ENCODE measurements at regions not wholly inside any gene's neighbourhood (a gene's known extent, or its start where the extent isn't known, plus 50 kb on each side); places are given as distances from the start of the nearest gene placed in this dataset.
"Not testable (repeated sequence)": the region's sequence is repeated elsewhere in the genome, so short reads cannot be mapped to it uniquely, and the experiment has no call there.

GRCh38 chr4:1550122-1551070 lies 133.7 kb downstream of the FAM53A start:
- no peak for TF ChIP-seq CTCF (IDR thresholded peaks at IDR 0.05; ENCODE audit: unreplicated experiment in 3 of 3)
- H3K9me3 Mint-ChIP-seq, result no peaks in the 10 kb centered on the region
- peaks cover 16% of the 10 kb centered on the region for H3K4me1 Mint-ChIP-seq
- H3K4me3 Mint-ChIP-seq, result no peak overlapping the region
- H3K27me3 Mint-ChIP-seq (ENCODE audit: low read depth), result peaks cover 56% of the 10 kb centered on the region
- no peak overlapping the region for H3K27ac Mint-ChIP-seq
- H3K36me3 Mint-ChIP-seq (ENCODE audit: low read depth), result no peaks in the 10 kb centered on the region

GRCh38 chr4:1549638-1550035 lies 134.5 kb downstream of the FAM53A start:
- no peak overlapping the region for H3K27ac Mint-ChIP-seq
- no peaks in the 10 kb centered on the region for H3K9me3 Mint-ChIP-seq
- H3K4me1 Mint-ChIP-seq, result peaks cover 16% of the 10 kb centered on the region
- TF ChIP-seq CTCF (IDR thresholded peaks at IDR 0.05; ENCODE audit: unreplicated experiment in 3 of 3), result no peak
- H3K27me3 Mint-ChIP-seq (ENCODE audit: low read depth), result peaks cover 54% of the 10 kb centered on the region
- no peak overlapping the region for H3K4me3 Mint-ChIP-seq
- no peaks in the 10 kb centered on the region for H3K36me3 Mint-ChIP-seq (ENCODE audit: low read depth)

- peaks cover 16% of the 10 kb centered on the region for H3K4me1 Mint-ChIP-seq
- not testable (repeated sequence) for H3K36me3 Mint-ChIP-seq (ENCODE audit: low read depth); H3K9me3 Mint-ChIP-seq
- peak overlapping the region in 2 of 3 experiments; percentile 19 to 61 for H3K27ac Mint-ChIP-seq
- peaks cover 54% of the 10 kb centered on the region for H3K27me3 Mint-ChIP-seq (ENCODE audit: low read depth)
- peak; percentile 91 to 95 (median 95) for TF ChIP-seq CTCF (IDR thresholded peaks at IDR 0.05; ENCODE audit: unreplicated experiment in 3 of 3)
- peak overlapping the region in 2 of 3 experiments; percentile 23 to 55 for H3K4me3 Mint-ChIP-seq
Observed at GRCh38 chr4:1548827-1549637, 135.1 kb downstream of the FAM53A start.

GRCh38 chr4:1547856-1548826 lies 136.0 kb downstream of the FAM53A start:
- TF ChIP-seq CTCF (IDR thresholded peaks at IDR 0.05; ENCODE audit: unreplicated experiment in 3 of 3), result no peak
- H3K36me3 Mint-ChIP-seq (ENCODE audit: low read depth), result no peaks in the 10 kb centered on the region
- peak overlapping the region in 2 of 3 experiments; percentile 19 to 61 for H3K27ac Mint-ChIP-seq
- H3K27me3 Mint-ChIP-seq (ENCODE audit: low read depth), result peaks cover 53% of the 10 kb centered on the region
- peak overlapping the region in 2 of 3 experiments; percentile 23 to 55 for H3K4me3 Mint-ChIP-seq
- H3K9me3 Mint-ChIP-seq, result no peaks in the 10 kb centered on the region
- peaks cover 16% of the 10 kb centered on the region for H3K4me1 Mint-ChIP-seq

GRCh38 chr4:1547131-1547855 lies 136.8 kb downstream of the FAM53A start:
- Mint-ChIP-seq H3K4me3 (no peak overlapping the region), H3K36me3 (ENCODE audit: low read depth) (no peaks in the 10 kb centered on the region), H3K9me3 (no peaks in the 10 kb centered on the region), H3K27ac (peak overlapping the region in 1 of 3 experiments; percentile 1), H3K27me3 (ENCODE audit: low read depth) (peaks cover 56% of the 10 kb centered on the region), H3K4me1 (peaks cover 16% of the 10 kb centered on the region)
- no peak for TF ChIP-seq CTCF (IDR thresholded peaks at IDR 0.05; ENCODE audit: unreplicated experiment in 3 of 3)

Measured in nephron (organoid).